ENCODE measurements at regions not wholly inside any gene's neighbourhood (a gene's known extent, or its start where the extent isn't known, plus 50 kb on each side); places are given as distances from the start of the nearest gene placed in this dataset.

DNA sequence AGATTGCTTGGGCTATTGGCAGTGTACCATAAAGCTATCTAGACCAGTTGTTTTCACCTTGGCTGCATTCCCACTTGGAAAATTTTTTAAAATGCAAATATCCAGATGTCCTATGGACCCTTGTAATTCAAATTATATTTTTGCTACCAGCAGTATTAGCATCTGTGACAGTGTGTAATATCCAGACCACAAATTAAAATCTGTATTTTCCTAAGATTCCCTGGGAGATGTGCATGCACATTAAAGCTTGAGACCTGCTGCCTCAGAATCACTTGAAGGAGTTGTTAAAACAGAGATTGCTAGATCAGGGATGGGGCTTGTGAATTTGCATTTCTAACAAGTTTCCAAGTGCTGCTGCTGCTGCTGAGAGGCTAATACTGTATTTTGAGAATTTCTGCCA is 381.2 kb upstream of the PDE4D start:
- no peak overlapping the region for H3K27ac ChIP-seq
- no peaks in the 10 kb centered on the region for H3K27me3 ChIP-seq
- no peaks in the 10 kb centered on the region for H3K36me3 ChIP-seq
- intact Hi-C loops (cut with DNase I; ENCODE audit: low total_unique reads): no loop called here
- H3K4me3 ChIP-seq: no peak overlapping the region
- in situ Hi-C loops (cut with MboI; ENCODE audit: low pct_ligation_motif_present in 1 of 4, low pct_unique_long_range_greater_than_20kb in 1 of 4, low sequenced_read_pairs in 3 of 4): loop anchor here in 1 of 4 donors (25.0 kb wide), 1 partner anchor 388 kb away; no protein-coding TSS in a partner anchor
- H3K4me1 ChIP-seq: no peaks in the 10 kb centered on the region
- no peak for DNase-seq
- H3K9me3 ChIP-seq: no peaks in the 10 kb centered on the region
- TF ChIP-seq CTCF (IDR thresholded peaks at IDR 0.05): no peak
- no peak for TF ChIP-seq POLR2A (IDR thresholded peaks at IDR 0.05)
- no peak for TF ChIP-seq EP300 (IDR thresholded peaks at IDR 0.05; ENCODE audit: low read depth)
- TF ChIP-seq POLR2AphosphoS5 (IDR thresholded peaks at IDR 0.05): no peak

DNA sequence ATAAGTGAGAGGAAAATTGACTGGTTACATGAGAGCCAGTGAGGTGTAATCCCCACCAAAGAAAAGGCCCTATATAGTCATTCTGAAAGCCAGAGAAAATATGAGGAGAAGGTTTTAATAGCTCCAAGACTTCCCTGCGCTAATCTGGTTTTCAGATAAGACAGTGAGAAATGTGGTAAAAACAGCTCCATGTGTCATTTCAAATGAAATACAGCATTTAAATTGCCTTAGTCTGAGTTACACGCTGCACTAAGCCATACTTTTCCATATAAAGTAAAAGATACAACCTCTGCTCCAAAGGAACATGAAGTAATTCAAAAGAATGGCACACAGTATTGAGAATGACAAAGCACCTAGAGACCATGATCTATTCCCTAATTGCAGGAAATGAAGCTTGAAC is 378.0 kb upstream of the PDE4D start:
- no peak overlapping the region for H3K27ac ChIP-seq
- no peaks in the 10 kb centered on the region for H3K36me3 ChIP-seq
- no peaks in the 10 kb centered on the region for H3K27me3 ChIP-seq
- no peaks in the 10 kb centered on the region for H3K4me1 ChIP-seq
- DNase-seq: no peak
- 79 to 80% methylated on average over 2 of the region's 2 CpGs for WGBS, 2 donors (ENCODE audit: low coverage in 1 of 2)
- H3K9me3 ChIP-seq: no peaks in the 10 kb centered on the region
- H3K4me3 ChIP-seq: no peak overlapping the region
- in situ Hi-C loops (cut with MboI; ENCODE audit: low pct_ligation_motif_present in 1 of 4, low pct_unique_long_range_greater_than_20kb in 1 of 4, low sequenced_read_pairs in 3 of 4) (no loop called here), intact Hi-C loops (cut with DNase I; ENCODE audit: low total_unique reads) (no loop called here)
- TF ChIP-seq CTCF (IDR thresholded peaks at IDR 0.05) (no peak), POLR2A (IDR thresholded peaks at IDR 0.05) (no peak), EP300 (IDR thresholded peaks at IDR 0.05; ENCODE audit: low read depth) (no peak), POLR2AphosphoS5 (IDR thresholded peaks at IDR 0.05) (no peak)

DNA sequence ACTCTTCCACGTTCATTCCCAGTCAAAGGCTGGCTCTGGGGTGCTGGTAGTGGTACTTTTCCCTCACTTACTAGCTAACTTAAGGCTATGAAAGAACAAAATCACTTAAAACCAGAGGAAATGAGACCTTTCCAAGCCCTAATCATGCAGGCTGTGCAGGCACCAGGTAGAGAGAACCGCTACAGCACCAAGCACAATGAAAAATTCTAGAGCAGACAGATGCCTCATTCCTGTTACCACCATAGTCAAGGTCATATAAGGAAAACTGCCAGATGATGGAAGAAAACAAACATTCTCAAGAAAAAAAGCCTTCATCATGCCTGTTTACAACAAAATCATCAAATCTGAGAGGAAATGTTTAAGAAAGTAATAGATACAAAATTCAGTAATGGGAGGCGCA is 374.4 kb upstream of the PDE4D start:
- no peak for TF ChIP-seq POLR2A (IDR thresholded peaks at IDR 0.05)
- TF ChIP-seq CTCF (IDR thresholded peaks at IDR 0.05): no peak
- TF ChIP-seq EP300 (IDR thresholded peaks at IDR 0.05; ENCODE audit: low read depth): no peak
- TF ChIP-seq POLR2AphosphoS5 (IDR thresholded peaks at IDR 0.05): no peak
- Histone ChIP-seq H3K27me3 (no peaks in the 10 kb centered on the region), H3K4me3 (no peak overlapping the region), H3K27ac (no peak overlapping the region), H3K4me1 (no peaks in the 10 kb centered on the region), H3K36me3 (no peaks in the 10 kb centered on the region), H3K9me3 (no peaks in the 10 kb centered on the region)
- in situ Hi-C loops (cut with MboI; ENCODE audit: low pct_ligation_motif_present in 1 of 4, low pct_unique_long_range_greater_than_20kb in 1 of 4, low sequenced_read_pairs in 3 of 4) (no loop called here), intact Hi-C loops (cut with DNase I; ENCODE audit: low total_unique reads) (no loop called here)
- DNase-seq: no peak
- WGBS, 2 donors (ENCODE audit: low coverage in 1 of 2): 58 to 70% methylated on average over 2 to 3 of the region's 3 CpGs

GRCh38 chr5:60263346-60263745 is 369.8 kb upstream of the PDE4D start:
- no peak for DNase-seq
- Histone ChIP-seq H3K27me3 (no peaks in the 10 kb centered on the region), H3K4me1 (no peaks in the 10 kb centered on the region), H3K36me3 (no peaks in the 10 kb centered on the region), H3K9me3 (no peaks in the 10 kb centered on the region), H3K27ac (no peak overlapping the region), H3K4me3 (no peak overlapping the region)
- intact Hi-C loops (cut with DNase I; ENCODE audit: low total_unique reads): no loop called here
- TF ChIP-seq POLR2A (IDR thresholded peaks at IDR 0.05) (no peak), EP300 (IDR thresholded peaks at IDR 0.05; ENCODE audit: low read depth) (no peak), CTCF (IDR thresholded peaks at IDR 0.05) (no peak), POLR2AphosphoS5 (IDR thresholded peaks at IDR 0.05) (no peak)
- in situ Hi-C loops (cut with MboI; ENCODE audit: low pct_ligation_motif_present in 1 of 4, low pct_unique_long_range_greater_than_20kb in 1 of 4, low sequenced_read_pairs in 3 of 4): no loop called here
- 84 to 87% methylated on average over 5 of the region's 5 CpGs for WGBS, 2 donors (ENCODE audit: low coverage in 1 of 2)

All from transverse colon (tissue), 4 donors.